ENCODE measurements at regions not wholly inside any gene's neighbourhood (a gene's known extent, or its start where the extent isn't known, plus 50 kb on each side); places are given as distances from the start of the nearest gene placed in this dataset.

DNA sequence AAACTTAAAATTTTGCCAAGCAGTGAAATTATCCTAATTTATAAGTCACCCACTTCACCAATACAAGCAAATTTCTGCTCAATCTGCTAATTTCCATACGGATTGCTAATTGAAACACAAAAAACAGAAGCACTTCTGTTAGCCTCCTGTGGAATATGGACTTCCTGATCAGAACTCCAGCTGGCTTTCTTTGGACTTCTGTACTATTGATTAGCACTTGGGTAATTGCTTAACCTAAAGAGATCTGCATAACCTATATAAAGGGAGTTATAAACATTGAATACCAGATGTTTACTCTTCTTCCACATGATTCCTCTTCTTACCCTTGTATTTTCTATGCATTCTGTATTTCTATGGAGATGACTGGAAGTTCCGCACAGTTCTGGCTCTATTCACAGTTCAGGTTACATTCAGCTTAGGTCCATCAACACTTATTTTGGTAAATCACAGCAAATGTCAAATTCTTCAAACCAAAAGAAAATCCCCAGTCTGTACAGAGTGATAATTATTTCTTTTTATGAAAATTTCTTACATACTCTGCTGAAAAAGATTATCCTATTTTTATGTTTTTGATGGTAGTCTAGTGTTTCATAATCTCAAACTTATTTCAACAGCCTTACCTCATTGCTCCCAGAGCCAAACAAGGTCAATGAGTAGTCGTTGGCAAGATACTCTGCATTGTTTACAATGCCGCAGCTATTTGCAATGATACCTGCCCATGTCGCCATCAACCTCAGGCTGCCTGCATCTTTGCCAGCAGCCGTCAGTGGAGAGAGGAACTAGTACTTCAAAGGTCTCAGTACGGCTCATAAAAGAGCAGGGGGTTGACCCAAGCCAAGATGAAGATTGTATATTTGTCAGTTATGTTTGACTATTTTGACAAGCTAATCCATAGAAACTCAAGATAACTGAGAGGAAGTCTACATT is 225.6 kb downstream of the AHR start (continued):
- no peak for TF ChIP-seq NFIB (CRISPR knock-in tag; IDR thresholded peaks at IDR 0.05; ENCODE audit: borderline replicate concordance)
- peak; percentile 71 for TF ChIP-seq ARID3A (IDR thresholded peaks at IDR 0.05; ENCODE audit: low read depth, low read length)
- no peak for TF ChIP-seq SOX6 (IDR thresholded peaks at IDR 0.05)
- TF ChIP-seq SOX6 (CRISPR knock-in tag; IDR thresholded peaks at IDR 0.05) = peak; percentile 72
- TF ChIP-seq MYC (CRISPR knock-in tag; IDR thresholded peaks at IDR 0.05; ENCODE audit: borderline replicate concordance) = no peak
- no peak for TF ChIP-seq RAD21 (CRISPR knock-in tag; IDR thresholded peaks at IDR 0.05)
- TF ChIP-seq, protein P1, sequence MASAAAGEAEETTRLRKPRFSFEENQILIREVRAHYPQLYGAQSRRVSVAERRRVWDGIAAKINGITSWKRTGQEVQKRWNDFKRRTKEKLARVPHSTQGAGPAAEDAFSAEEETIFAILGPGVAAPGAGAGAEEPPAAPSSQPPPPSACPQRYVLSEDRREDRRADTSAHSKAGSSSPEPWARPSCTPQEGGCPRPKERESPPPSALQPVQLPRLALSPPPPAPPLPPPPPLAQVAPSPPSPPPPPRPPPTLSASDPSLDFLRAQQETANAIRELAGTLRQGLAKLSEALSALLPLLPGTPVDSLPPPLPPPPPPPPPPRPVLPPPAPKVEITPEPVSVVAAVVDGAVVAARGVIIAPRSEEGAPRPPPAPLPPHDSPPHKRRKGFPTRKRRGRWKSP (CRISPR knock-in tag; IDR thresholded peaks at IDR 0.05) = peak; percentile 36; the same call in 1 of the 2 replicates
- no peak for TF ChIP-seq ZSCAN5A (CRISPR knock-in tag; IDR thresholded peaks at IDR 0.05; ENCODE audit: borderline replicate concordance)
- TF ChIP-seq ZFAT (CRISPR knock-in tag; conservative IDR thresholded peaks at IDR 0.05) = no peak
- TF ChIP-seq POGZ (CRISPR knock-in tag; IDR thresholded peaks at IDR 0.05) = peak; percentile 36; the same call in 1 of the 2 replicates
- peak; percentile 39; the same call in 1 of the 2 replicates for TF ChIP-seq ZGPAT (CRISPR knock-in tag; IDR thresholded peaks at IDR 0.05)
- TF ChIP-seq HDAC6 (IDR thresholded peaks at IDR 0.05; ENCODE audit: low read depth, low read length) = no peak
- TF ChIP-seq, protein P2, sequence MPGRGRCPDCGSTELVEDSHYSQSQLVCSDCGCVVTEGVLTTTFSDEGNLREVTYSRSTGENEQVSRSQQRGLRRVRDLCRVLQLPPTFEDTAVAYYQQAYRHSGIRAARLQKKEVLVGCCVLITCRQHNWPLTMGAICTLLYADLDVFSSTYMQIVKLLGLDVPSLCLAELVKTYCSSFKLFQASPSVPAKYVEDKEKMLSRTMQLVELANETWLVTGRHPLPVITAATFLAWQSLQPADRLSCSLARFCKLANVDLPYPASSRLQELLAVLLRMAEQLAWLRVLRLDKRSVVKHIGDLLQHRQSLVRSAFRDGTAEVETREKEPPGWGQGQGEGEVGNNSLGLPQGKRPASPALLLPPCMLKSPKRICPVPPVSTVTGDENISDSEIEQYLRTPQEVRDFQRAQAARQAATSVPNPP (CRISPR knock-in tag; IDR thresholded peaks at IDR 0.05) = no peak
- TF ChIP-seq ZNF577 (CRISPR knock-in tag; IDR thresholded peaks at IDR 0.05; ENCODE audit: borderline replicate concordance, low read depth) = no peak
- TF ChIP-seq AKNA (CRISPR knock-in tag; IDR thresholded peaks at IDR 0.05; ENCODE audit: borderline replicate concordance) = no peak
- TF ChIP-seq ZNF607 (CRISPR knock-in tag; IDR thresholded peaks at IDR 0.05; ENCODE audit: borderline replicate concordance) = no peak
- peak; percentile 91 for TF ChIP-seq GATAD2A (CRISPR knock-in tag; IDR thresholded peaks at IDR 0.05)

All from HepG2 (cell line).